ENCODE measurements at regions not wholly inside any gene's neighbourhood (a gene's known extent, or its start where the extent isn't known, plus 50 kb on each side); places are given as distances from the start of the nearest gene placed in this dataset.
"Not testable (repeated sequence)": the region's sequence is repeated elsewhere in the genome, so short reads cannot be mapped to it uniquely, and the experiment has no call there.

GRCh38 chr12:33514893-33515292 lies 75.3 kb upstream of the SYT10 start:
- WGBS, result 100% methylated on average over 1 of the region's 2 CpGs
- no peaks in the 10 kb centered on the region for H3K27me3 ChIP-seq (ENCODE audit: control insufficient read depth in 1 of 2, insufficient read depth in 1 of 2, low read length in 2 of 2)
- H3K4me2 ChIP-seq (ENCODE audit: low read length, poor library complexity, severe bottlenecking), result no peak overlapping the region
- H2BK120ac ChIP-seq (ENCODE audit: low read depth, low read length), result no peak overlapping the region
- no peak overlapping the region for H3K4me3 ChIP-seq (ENCODE audit: insufficient read depth in 1 of 2, low read depth in 1 of 2, low read length in 2 of 2)
- no peak overlapping the region for H2AK5ac ChIP-seq (ENCODE audit: low read length, severe bottlenecking)
- no peak overlapping the region for H4K8ac ChIP-seq (ENCODE audit: low read length)
- no peaks in the 10 kb centered on the region for H3K9me3 ChIP-seq (ENCODE audit: control insufficient read depth, low read length)
- H3K18ac ChIP-seq (ENCODE audit: low read depth in 1 of 2, low read length in 2 of 2), result no peak overlapping the region
- H3K23ac ChIP-seq (ENCODE audit: low read length in 2 of 2), result no peak overlapping the region
- H3K79me1 ChIP-seq (replicated peaks; ENCODE audit: low read length, poor library complexity, severe bottlenecking), result no peaks in the 10 kb centered on the region
- H3K14ac ChIP-seq (ENCODE audit: low read length in 2 of 2), result no peak overlapping the region
- no peaks in the 10 kb centered on the region for H3K36me3 ChIP-seq (ENCODE audit: control insufficient read depth in 1 of 2, insufficient read depth in 2 of 2, low read depth in 1 of 2, low read length in 2 of 2)
- no peak for DNase-seq
- no peak overlapping the region for H3K4ac ChIP-seq (ENCODE audit: low read depth in 1 of 2, low read length in 2 of 2)
- H3K27ac ChIP-seq (ENCODE audit: low read length, poor library complexity, severe bottlenecking), result no peak overlapping the region
- no peak overlapping the region for H2AFZ ChIP-seq (ENCODE audit: low read depth, low read length)
- no peak overlapping the region for H4K91ac ChIP-seq (ENCODE audit: low read length)
- no peak overlapping the region for H2BK12ac ChIP-seq (ENCODE audit: low read length in 2 of 2)
- no peak overlapping the region for H3K9ac ChIP-seq (ENCODE audit: low read length)
- no peak overlapping the region for H2BK5ac ChIP-seq (ENCODE audit: low read depth, low read length, poor library complexity, severe bottlenecking)
- no peaks in the 10 kb centered on the region for H3K4me1 ChIP-seq (ENCODE audit: control insufficient read depth, insufficient read depth, low read depth, low read length)
- H2BK15ac ChIP-seq (ENCODE audit: low read depth, poor library complexity, severe bottlenecking), result no peak overlapping the region

GRCh38 chr12:33519566-33519965 lies 79.9 kb upstream of the SYT10 start:
- Histone ChIP-seq H3K9ac (ENCODE audit: low read length) (no peak overlapping the region), H2AFZ (ENCODE audit: low read depth, low read length) (no peak overlapping the region), H4K8ac (ENCODE audit: low read length) (no peak overlapping the region), H3K36me3 (ENCODE audit: control insufficient read depth in 1 of 2, insufficient read depth in 2 of 2, low read depth in 1 of 2, low read length in 2 of 2) (no peaks in the 10 kb centered on the region), H2BK15ac (ENCODE audit: low read depth, poor library complexity, severe bottlenecking) (no peak overlapping the region), H3K23ac (ENCODE audit: low read length in 2 of 2) (no peak overlapping the region), H3K27me3 (ENCODE audit: control insufficient read depth in 1 of 2, insufficient read depth in 1 of 2, low read length in 2 of 2) (no peaks in the 10 kb centered on the region), H3K4me2 (ENCODE audit: low read length, poor library complexity, severe bottlenecking) (no peak overlapping the region), H2BK120ac (ENCODE audit: low read depth, low read length) (no peak overlapping the region), H3K4ac (ENCODE audit: low read depth in 1 of 2, low read length in 2 of 2) (no peak overlapping the region), H2AK5ac (ENCODE audit: low read length, severe bottlenecking) (no peak overlapping the region), H3K14ac (ENCODE audit: low read length in 2 of 2) (no peak overlapping the region), H2BK12ac (ENCODE audit: low read length in 2 of 2) (no peak overlapping the region), H4K91ac (ENCODE audit: low read length) (no peak overlapping the region), H3K79me1 (replicated peaks; ENCODE audit: low read length, poor library complexity, severe bottlenecking) (no peaks in the 10 kb centered on the region), H3K4me3 (ENCODE audit: insufficient read depth in 1 of 2, low read depth in 1 of 2, low read length in 2 of 2) (no peak overlapping the region), H3K27ac (ENCODE audit: low read length, poor library complexity, severe bottlenecking) (no peak overlapping the region), H3K18ac (ENCODE audit: low read depth in 1 of 2, low read length in 2 of 2) (no peak overlapping the region), H2BK5ac (ENCODE audit: low read depth, low read length, poor library complexity, severe bottlenecking) (no peak overlapping the region), H3K4me1 (ENCODE audit: control insufficient read depth, insufficient read depth, low read depth, low read length) (no peaks in the 10 kb centered on the region), H3K9me3 (ENCODE audit: control insufficient read depth, low read length) (no peaks in the 10 kb centered on the region)
- no peak for DNase-seq

- H2BK12ac ChIP-seq (ENCODE audit: low read length in 2 of 2); H3K9me3 ChIP-seq (ENCODE audit: control insufficient read depth, low read length); H2BK15ac ChIP-seq (ENCODE audit: low read depth, poor library complexity, severe bottlenecking); H2AFZ ChIP-seq (ENCODE audit: low read depth, low read length); H4K91ac ChIP-seq (ENCODE audit: low read length); H3K23ac ChIP-seq (ENCODE audit: low read length in 2 of 2); H3K18ac ChIP-seq (ENCODE audit: low read depth in 1 of 2, low read length in 2 of 2); DNase-seq; H3K79me1 ChIP-seq (replicated peaks; ENCODE audit: low read length, poor library complexity, severe bottlenecking); H3K4me1 ChIP-seq (ENCODE audit: control insufficient read depth, insufficient read depth, low read depth, low read length); H3K4ac ChIP-seq (ENCODE audit: low read depth in 1 of 2, low read length in 2 of 2); H2BK120ac ChIP-seq (ENCODE audit: low read depth, low read length); H3K4me3 ChIP-seq (ENCODE audit: insufficient read depth in 1 of 2, low read depth in 1 of 2, low read length in 2 of 2); H3K27me3 ChIP-seq (ENCODE audit: control insufficient read depth in 1 of 2, insufficient read depth in 1 of 2, low read length in 2 of 2); H3K36me3 ChIP-seq (ENCODE audit: control insufficient read depth in 1 of 2, insufficient read depth in 2 of 2, low read depth in 1 of 2, low read length in 2 of 2); H3K27ac ChIP-seq (ENCODE audit: low read length, poor library complexity, severe bottlenecking); H4K8ac ChIP-seq (ENCODE audit: low read length); H3K14ac ChIP-seq (ENCODE audit: low read length in 2 of 2); H2BK5ac ChIP-seq (ENCODE audit: low read depth, low read length, poor library complexity, severe bottlenecking); H2AK5ac ChIP-seq (ENCODE audit: low read length, severe bottlenecking); H3K9ac ChIP-seq (ENCODE audit: low read length); H3K4me2 ChIP-seq (ENCODE audit: low read length, poor library complexity, severe bottlenecking): not testable (repeated sequence)
- WGBS, result 50% methylated on average over 12 of the region's 12 CpGs
Measured at GRCh38 chr12:33520505-33521302, 81.1 kb upstream of the SYT10 start.

GRCh38 chr12:33529031-33529430 lies 89.4 kb upstream of the SYT10 start:
- H3K4me3 ChIP-seq (ENCODE audit: insufficient read depth in 1 of 2, low read depth in 1 of 2, low read length in 2 of 2), result no peak overlapping the region
- no peak for DNase-seq
- H2AK5ac ChIP-seq (ENCODE audit: low read length, severe bottlenecking), result no peak overlapping the region
- H3K14ac ChIP-seq (ENCODE audit: low read length in 2 of 2), result no peak overlapping the region
- H3K4me1 ChIP-seq (ENCODE audit: control insufficient read depth, insufficient read depth, low read depth, low read length), result no peaks in the 10 kb centered on the region
- H3K9ac ChIP-seq (ENCODE audit: low read length), result no peak overlapping the region
- H3K36me3 ChIP-seq (ENCODE audit: control insufficient read depth in 1 of 2, insufficient read depth in 2 of 2, low read depth in 1 of 2, low read length in 2 of 2), result no peaks in the 10 kb centered on the region
- H2BK5ac ChIP-seq (ENCODE audit: low read depth, low read length, poor library complexity, severe bottlenecking), result no peak overlapping the region
- H3K9me3 ChIP-seq (ENCODE audit: control insufficient read depth, low read length), result no peaks in the 10 kb centered on the region
- no peaks in the 10 kb centered on the region for H3K27me3 ChIP-seq (ENCODE audit: control insufficient read depth in 1 of 2, insufficient read depth in 1 of 2, low read length in 2 of 2)
- H3K4me2 ChIP-seq (ENCODE audit: low read length, poor library complexity, severe bottlenecking), result no peak overlapping the region
- H2BK12ac ChIP-seq (ENCODE audit: low read length in 2 of 2), result no peak overlapping the region
- H3K4ac ChIP-seq (ENCODE audit: low read depth in 1 of 2, low read length in 2 of 2), result no peak overlapping the region
- WGBS, result 71% methylated on average over 1 of the region's 2 CpGs
- H3K27ac ChIP-seq (ENCODE audit: low read length, poor library complexity, severe bottlenecking), result no peak overlapping the region
- no peak overlapping the region for H3K23ac ChIP-seq (ENCODE audit: low read length in 2 of 2)
- H2BK15ac ChIP-seq (ENCODE audit: low read depth, poor library complexity, severe bottlenecking), result no peak overlapping the region
- H4K8ac ChIP-seq (ENCODE audit: low read length), result no peak overlapping the region
- no peak overlapping the region for H2AFZ ChIP-seq (ENCODE audit: low read depth, low read length)
- H3K79me1 ChIP-seq (replicated peaks; ENCODE audit: low read length, poor library complexity, severe bottlenecking), result no peaks in the 10 kb centered on the region
- H2BK120ac ChIP-seq (ENCODE audit: low read depth, low read length), result no peak overlapping the region
- no peak overlapping the region for H3K18ac ChIP-seq (ENCODE audit: low read depth in 1 of 2, low read length in 2 of 2)
- H4K91ac ChIP-seq (ENCODE audit: low read length), result no peak overlapping the region
